ENCODE measurements at regions not wholly inside any gene's neighbourhood (a gene's known extent, or its start where the extent isn't known, plus 50 kb on each side); places are given as distances from the start of the nearest gene placed in this dataset.
A peak's percentile ranks its signal among the peaks of the same experiment; 100 is the strongest.

DNA sequence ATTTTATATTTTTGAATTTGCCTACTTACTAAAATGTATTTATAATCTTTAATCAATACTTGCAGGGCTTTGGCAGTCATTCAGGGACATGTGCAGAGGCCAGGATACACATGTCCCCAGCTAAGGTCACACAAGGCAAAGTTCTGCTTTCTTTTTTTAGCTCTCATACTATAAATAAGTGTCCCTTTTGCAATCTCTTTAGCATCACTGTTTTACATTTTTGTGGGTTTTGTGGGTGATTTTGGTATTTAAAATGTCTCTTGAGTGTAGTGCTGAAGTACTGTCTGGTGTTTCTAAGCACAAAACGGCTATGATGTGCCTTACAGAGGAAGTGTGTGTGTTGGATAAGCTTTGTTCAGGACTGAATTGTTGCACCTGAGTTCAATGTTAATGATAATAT is 309.0 kb upstream of the GULP1 start:
- Histone ChIP-seq H3K9me3 (no peaks in the 10 kb centered on the region), H3K4me1 (replicated peaks) (no peaks in the 10 kb centered on the region), H3K27ac (no peak overlapping the region), H3K36me3 (no peaks in the 10 kb centered on the region), H3K4me3 (no peak overlapping the region), H3K27me3 (replicated peaks; ENCODE audit: insufficient read depth) (no peaks in the 10 kb centered on the region)
- no peak for DNase-seq (ENCODE audit: low spot score)
- intact Hi-C loops (cut with DNase I) = no loop called here
- 47% methylated on average over 1 of the region's 1 CpG for WGBS
- TF ChIP-seq POLR2A (IDR thresholded peaks at IDR 0.05) (no peak), POLR2AphosphoS5 (IDR thresholded peaks at IDR 0.05) (no peak)
- TF ChIP-seq, protein P1, sequence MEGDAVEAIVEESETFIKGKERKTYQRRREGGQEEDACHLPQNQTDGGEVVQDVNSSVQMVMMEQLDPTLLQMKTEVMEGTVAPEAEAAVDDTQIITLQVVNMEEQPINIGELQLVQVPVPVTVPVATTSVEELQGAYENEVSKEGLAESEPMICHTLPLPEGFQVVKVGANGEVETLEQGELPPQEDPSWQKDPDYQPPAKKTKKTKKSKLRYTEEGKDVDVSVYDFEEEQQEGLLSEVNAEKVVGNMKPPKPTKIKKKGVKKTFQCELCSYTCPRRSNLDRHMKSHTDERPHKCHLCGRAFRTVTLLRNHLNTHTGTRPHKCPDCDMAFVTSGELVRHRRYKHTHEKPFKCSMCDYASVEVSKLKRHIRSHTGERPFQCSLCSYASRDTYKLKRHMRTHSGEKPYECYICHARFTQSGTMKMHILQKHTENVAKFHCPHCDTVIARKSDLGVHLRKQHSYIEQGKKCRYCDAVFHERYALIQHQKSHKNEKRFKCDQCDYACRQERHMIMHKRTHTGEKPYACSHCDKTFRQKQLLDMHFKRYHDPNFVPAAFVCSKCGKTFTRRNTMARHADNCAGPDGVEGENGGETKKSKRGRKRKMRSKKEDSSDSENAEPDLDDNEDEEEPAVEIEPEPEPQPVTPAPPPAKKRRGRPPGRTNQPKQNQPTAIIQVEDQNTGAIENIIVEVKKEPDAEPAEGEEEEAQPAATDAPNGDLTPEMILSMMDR (IDR thresholded peaks at IDR 0.05) = no peak

GRCh38 chr2:187985195-187985594 is 306.5 kb upstream of the GULP1 start:
- 97% methylated on average over 2 of the region's 2 CpGs for WGBS
- no peaks in the 10 kb centered on the region for H3K27me3 ChIP-seq (replicated peaks; ENCODE audit: insufficient read depth)
- no peak for DNase-seq (ENCODE audit: low spot score)
- H3K4me1 ChIP-seq (replicated peaks) = no peaks in the 10 kb centered on the region
- H3K4me3 ChIP-seq = no peak overlapping the region
- H3K36me3 ChIP-seq = no peaks in the 10 kb centered on the region
- TF ChIP-seq POLR2AphosphoS5 (IDR thresholded peaks at IDR 0.05) = no peak
- TF ChIP-seq, protein P1 (IDR thresholded peaks at IDR 0.05) = no peak
- TF ChIP-seq POLR2A (IDR thresholded peaks at IDR 0.05) = no peak
- intact Hi-C loops (cut with DNase I) = no loop called here
- no peaks in the 10 kb centered on the region for H3K9me3 ChIP-seq
- no peak overlapping the region for H3K27ac ChIP-seq

- intact Hi-C loops (cut with DNase I) = no loop called here
- no peaks in the 10 kb centered on the region for H3K4me1 ChIP-seq (replicated peaks)
- DNase-seq (ENCODE audit: low spot score) = no peak
- no peaks in the 10 kb centered on the region for H3K36me3 ChIP-seq
- no peak overlapping the region for H3K27ac ChIP-seq
- no peaks in the 10 kb centered on the region for H3K27me3 ChIP-seq (replicated peaks; ENCODE audit: insufficient read depth)
- no peak overlapping the region for H3K4me3 ChIP-seq
- WGBS = 25% methylated on average over 4 of the region's 4 CpGs
- H3K9me3 ChIP-seq = no peaks in the 10 kb centered on the region
- TF ChIP-seq POLR2A (IDR thresholded peaks at IDR 0.05) (no peak), POLR2AphosphoS5 (IDR thresholded peaks at IDR 0.05) (no peak)
- TF ChIP-seq, protein P1 (IDR thresholded peaks at IDR 0.05) = no peak
These were observed 305.8 kb upstream of the GULP1 start for GRCh38 chr2:187985923-187986322.

GRCh38 chr2:187986390-187987105 is 305.1 kb upstream of the GULP1 start:
- peak; percentile 24 for DNase-seq (ENCODE audit: low spot score)
- Histone ChIP-seq H3K4me1 (replicated peaks) (no peaks in the 10 kb centered on the region), H3K36me3 (no peaks in the 10 kb centered on the region), H3K9me3 (no peaks in the 10 kb centered on the region), H3K4me3 (no peak overlapping the region), H3K27ac (no peak overlapping the region), H3K27me3 (replicated peaks; ENCODE audit: insufficient read depth) (no peaks in the 10 kb centered on the region)
- 63% methylated on average over 7 of the region's 7 CpGs for WGBS
- TF ChIP-seq, protein P1 (IDR thresholded peaks at IDR 0.05) = no peak
- peak; percentile 28 for TF ChIP-seq POLR2AphosphoS5 (IDR thresholded peaks at IDR 0.05)
- intact Hi-C loops (cut with DNase I) = no loop called here

GRCh38 chr2:187988348-187988747 is 303.3 kb upstream of the GULP1 start:
- H3K27ac ChIP-seq = no peak overlapping the region
- no peaks in the 10 kb centered on the region for H3K9me3 ChIP-seq
- no peak for DNase-seq (ENCODE audit: low spot score)
- no peak overlapping the region for H3K4me3 ChIP-seq
- 73% methylated on average over 6 of the region's 6 CpGs for WGBS
- H3K4me1 ChIP-seq (replicated peaks) = no peaks in the 10 kb centered on the region
- H3K27me3 ChIP-seq (replicated peaks; ENCODE audit: insufficient read depth) = no peaks in the 10 kb centered on the region
- no peaks in the 10 kb centered on the region for H3K36me3 ChIP-seq
- no peak for TF ChIP-seq POLR2A (IDR thresholded peaks at IDR 0.05)
- TF ChIP-seq, protein P1 (IDR thresholded peaks at IDR 0.05) = no peak
- no peak for TF ChIP-seq POLR2AphosphoS5 (IDR thresholded peaks at IDR 0.05)
- intact Hi-C loops (cut with DNase I) = no loop called here
